Astrocyte (in vitro differentiated cells and primary cell): ENCODE measurements at regions not wholly inside any gene's neighbourhood (a gene's known extent, or its start where the extent isn't known, plus 50 kb on each side); places are given as distances from the start of the nearest gene placed in this dataset.

ENCODE experiments used
- DNase-seq: peaks from one replicate; pipeline ENCODE4 v3.0.0-alpha.2; 2010; ENCODE audit warnings: low read depth
- FAIRE-seq: peaks from 2 replicates; lab custom pipeline; 2011; peaks lifted over from hg19 to GRCh38; lab: Jason Lieb, UNC
- H2AFZ ChIP-seq: 2 replicates; pipeline ENCODE4 v1.6.0; 2012; ENCODE audit warnings: low read depth, low read length, inconsistent platforms
- H3K27ac ChIP-seq: 2 replicates; pipeline ENCODE4 v1.5.1; 2011; ENCODE audit warnings: low read depth, low read length, inconsistent platforms
- H3K27me3 ChIP-seq: 2 replicates; pipeline ENCODE4 v1.6.0; 2011; ENCODE audit warnings: low read length, inconsistent platforms; ENCODE audit not compliant: insufficient read depth
- H3K36me3 ChIP-seq: 2 replicates; pipeline ENCODE4 v1.5.1; 2011; ENCODE audit warnings: low read length, inconsistent platforms; ENCODE audit not compliant: insufficient read depth
- H3K4me1 ChIP-seq: 2 replicates; pipeline ENCODE4 v1.5.1; 2011; ENCODE audit warnings: low read length, inconsistent platforms; ENCODE audit not compliant: insufficient read depth
- H3K4me2 ChIP-seq: 2 replicates; pipeline ENCODE4 v1.6.0; 2012; ENCODE audit warnings: low read length, inconsistent platforms
- H3K4me3 ChIP-seq: 2 replicates; pipeline ENCODE4 v1.5.1; 2011; ENCODE audit warnings: low read depth, mild to moderate bottlenecking, low read length, inconsistent platforms; ENCODE audit not compliant: insufficient read depth
- H3K79me2 ChIP-seq: 2 replicates; pipeline ENCODE4 v1.6.0; 2012; ENCODE audit warnings: mild to moderate bottlenecking, low read length, inconsistent platforms; ENCODE audit not compliant: insufficient read depth
- H3K9ac ChIP-seq: 2 replicates; pipeline ENCODE4 v1.6.0; 2012; ENCODE audit warnings: mild to moderate bottlenecking, low read length, inconsistent platforms
- H3K9me3 ChIP-seq: 2 replicates; pipeline ENCODE4 v1.5.1; 2012; ENCODE audit warnings: low read depth, mild to moderate bottlenecking, low read length, inconsistent platforms; ENCODE audit not compliant: insufficient read depth
- H4K20me1 ChIP-seq: 2 replicates; pipeline ENCODE4 v1.6.0; 2012; ENCODE audit warnings: low read length, inconsistent platforms; ENCODE audit not compliant: insufficient read depth
- H3K27ac Mint-ChIP-seq: one replicate; pipeline ENCODE4 v1.8.0; 2021; ENCODE audit warnings: mild to moderate bottlenecking, mixed read lengths; ENCODE audit not compliant: unreplicated experiment
- H3K27me3 Mint-ChIP-seq: one replicate; pipeline ENCODE4 v1.8.0; 2021; ENCODE audit warnings: low read depth, mixed read lengths; ENCODE audit not compliant: unreplicated experiment
- H3K36me3 Mint-ChIP-seq: one replicate; pipeline ENCODE4 v1.8.0; 2021; ENCODE audit warnings: low read depth, mixed read lengths; ENCODE audit not compliant: unreplicated experiment
- H3K4me1 Mint-ChIP-seq: one replicate; pipeline ENCODE4 v1.8.0; 2021; ENCODE audit warnings: low read depth, mixed read lengths; ENCODE audit not compliant: unreplicated experiment
- H3K4me3 Mint-ChIP-seq: one replicate; pipeline ENCODE4 v1.8.0; 2021; ENCODE audit warnings: mild to moderate bottlenecking, moderate library complexity, mixed read lengths; ENCODE audit not compliant: unreplicated experiment
- H3K9me3 Mint-ChIP-seq: one replicate; pipeline ENCODE4 v1.8.0; 2021; ENCODE audit warnings: mild to moderate bottlenecking, mixed read lengths; ENCODE audit not compliant: unreplicated experiment
- CTCF ChIP-seq: IDR thresholded peaks from 2 replicates; pipeline ENCODE4 v1.5.1; 2011; ENCODE audit warnings: low read depth, mild to moderate bottlenecking, inconsistent platforms, low read length, moderate library complexity; ENCODE audit not compliant: insufficient read depth
- EZH2 ChIP-seq: IDR thresholded peaks from 2 replicates; pipeline ENCODE4 v1.6.1; 2012; ENCODE audit warnings: mild to moderate bottlenecking, low read length, inconsistent platforms; ENCODE audit not compliant: insufficient read depth

- H3K27me3 Mint-ChIP-seq, result no peaks in the 10 kb centered on the region
- FAIRE-seq (no peak), DNase-seq (peak; percentile 49)
- no peak overlapping the region for H3K9ac ChIP-seq
- H3K9me3 ChIP-seq, result no peaks in the 10 kb centered on the region
- H3K4me1 ChIP-seq, result no peaks in the 10 kb centered on the region
- no peak overlapping the region for H3K4me3 Mint-ChIP-seq
- no peaks in the 10 kb centered on the region for H3K36me3 ChIP-seq
- no peaks in the 10 kb centered on the region for H4K20me1 ChIP-seq
- no peak overlapping the region for H2AFZ ChIP-seq
- H3K4me2 ChIP-seq, result no peak overlapping the region
- H3K36me3 Mint-ChIP-seq, result no peaks in the 10 kb centered on the region
- peaks cover 6% of the 10 kb centered on the region for H3K9me3 Mint-ChIP-seq
- no peak overlapping the region for H3K4me3 ChIP-seq
- peaks cover 5% of the 10 kb centered on the region for H3K4me1 Mint-ChIP-seq
- no peaks in the 10 kb centered on the region for H3K27me3 ChIP-seq
- no peaks in the 10 kb centered on the region for H3K79me2 ChIP-seq
- TF ChIP-seq CTCF, result no peak
- TF ChIP-seq EZH2, result no peak
- no peak overlapping the region for H3K27ac ChIP-seq
- H3K27ac Mint-ChIP-seq, result no peak overlapping the region
Measured at GRCh38 chr4:4714331-4714730, 145.1 kb upstream of the MSX1 start.

GRCh38 chr4:4712800-4713528, 146.5 kb upstream of the MSX1 start:
- H3K4me3 Mint-ChIP-seq, result no peak overlapping the region
- no peaks in the 10 kb centered on the region for H3K4me1 ChIP-seq
- no peaks in the 10 kb centered on the region for H4K20me1 ChIP-seq
- no peak overlapping the region for H3K4me2 ChIP-seq
- no peaks in the 10 kb centered on the region for H3K36me3 ChIP-seq
- FAIRE-seq, result no peak
- H3K36me3 Mint-ChIP-seq, result no peaks in the 10 kb centered on the region
- TF ChIP-seq CTCF, result no peak
- no peak for TF ChIP-seq EZH2
- H3K4me1 Mint-ChIP-seq, result peaks cover 5% of the 10 kb centered on the region
- no peak overlapping the region for H3K27ac Mint-ChIP-seq
- H3K27ac ChIP-seq, result no peak overlapping the region
- H3K9ac ChIP-seq, result no peak overlapping the region
- DNase-seq, result no peak
- H2AFZ ChIP-seq, result no peak overlapping the region
- H3K4me3 ChIP-seq, result no peak overlapping the region
- no peaks in the 10 kb centered on the region for H3K27me3 Mint-ChIP-seq
- no peaks in the 10 kb centered on the region for H3K9me3 ChIP-seq
- H3K27me3 ChIP-seq, result peaks cover under 1% of the 10 kb centered on the region
- H3K9me3 Mint-ChIP-seq, result peaks cover 6% of the 10 kb centered on the region
- H3K79me2 ChIP-seq, result no peaks in the 10 kb centered on the region

- no peak overlapping the region for H3K9ac ChIP-seq
- Mint-ChIP-seq H3K27me3 (no peaks in the 10 kb centered on the region), H3K9me3 (peaks cover 6% of the 10 kb centered on the region), H3K36me3 (no peaks in the 10 kb centered on the region), H3K4me3 (no peak overlapping the region), H3K27ac (no peak overlapping the region), H3K4me1 (no peaks in the 10 kb centered on the region)
- no peaks in the 10 kb centered on the region for H3K36me3 ChIP-seq
- H3K4me1 ChIP-seq, result no peaks in the 10 kb centered on the region
- H3K4me3 ChIP-seq, result no peak overlapping the region
- no peak overlapping the region for H3K27ac ChIP-seq
- no peaks in the 10 kb centered on the region for H4K20me1 ChIP-seq
- H3K9me3 ChIP-seq, result no peaks in the 10 kb centered on the region
- no peak overlapping the region for H3K4me2 ChIP-seq
- no peaks in the 10 kb centered on the region for H3K79me2 ChIP-seq
- no peak overlapping the region for H2AFZ ChIP-seq
- TF ChIP-seq EZH2 (no peak), CTCF (no peak)
- peaks cover 3% of the 10 kb centered on the region for H3K27me3 ChIP-seq
- no peak for FAIRE-seq
- no peak for DNase-seq
Measured at GRCh38 chr4:4711902-4712301, 147.6 kb upstream of the MSX1 start.
